Endothelial cell (in vitro differentiated cells): ENCODE measurements at regions not wholly inside any gene's neighbourhood (a gene's known extent, or its start where the extent isn't known, plus 50 kb on each side); places are given as distances from the start of the nearest gene placed in this dataset.

Experiments used
- DNase-seq: peaks from one replicate; pipeline ENCODE4 v3.0.0; 2021; ENCODE audit warnings: low spot score
- H3K27ac Mint-ChIP-seq: one replicate; pipeline ENCODE4 v1.8.0; 2021; ENCODE audit warnings: mixed read lengths, inconsistent platforms; ENCODE audit not compliant: unreplicated experiment
- H3K27me3 Mint-ChIP-seq: one replicate; pipeline ENCODE4 v1.8.0; 2021; ENCODE audit warnings: mild to moderate bottlenecking, moderate library complexity, mixed read lengths, inconsistent platforms; ENCODE audit not compliant: unreplicated experiment
- H3K36me3 Mint-ChIP-seq: one replicate; pipeline ENCODE4 v1.8.0; 2021; ENCODE audit warnings: mild to moderate bottlenecking, low read depth, mixed read lengths, inconsistent platforms; ENCODE audit not compliant: unreplicated experiment
- H3K4me1 Mint-ChIP-seq: one replicate; pipeline ENCODE4 v1.8.0; 2021; ENCODE audit warnings: mild to moderate bottlenecking, mixed read lengths, inconsistent platforms; ENCODE audit not compliant: unreplicated experiment
- H3K4me3 Mint-ChIP-seq: one replicate; pipeline ENCODE4 v1.8.0; 2021; ENCODE audit warnings: mild to moderate bottlenecking, mixed read lengths, inconsistent platforms; ENCODE audit not compliant: unreplicated experiment
- H3K9me3 Mint-ChIP-seq: one replicate; pipeline ENCODE4 v1.8.0; 2021; ENCODE audit warnings: mixed read lengths, inconsistent platforms; ENCODE audit not compliant: unreplicated experiment
- CTCF ChIP-seq: fragments of 200-600 bp; sonication (generic); IDR thresholded peaks from one replicate; pipeline ENCODE4 v1.5.0; 2021; ENCODE audit warnings: antibody characterized with exemption; ENCODE audit not compliant: unreplicated experiment

GRCh38 chr1:185534801-185535200 lies 199.4 kb upstream of the HMCN1 start:
- peaks cover 14% of the 10 kb centered on the region for H3K4me1 Mint-ChIP-seq
- no peak for TF ChIP-seq CTCF
- no peak for DNase-seq

GRCh38 chr1:185533596-185533995 lies 200.6 kb upstream of the HMCN1 start:
- no peak overlapping the region for H3K27ac Mint-ChIP-seq
- DNase-seq = no peak
- no peak overlapping the region for H3K4me3 Mint-ChIP-seq
- no peak for TF ChIP-seq CTCF
- H3K9me3 Mint-ChIP-seq = no peaks in the 10 kb centered on the region
- H3K4me1 Mint-ChIP-seq = peaks cover 13% of the 10 kb centered on the region
- no peaks in the 10 kb centered on the region for H3K36me3 Mint-ChIP-seq
- no peaks in the 10 kb centered on the region for H3K27me3 Mint-ChIP-seq

More at GRCh38 chr1:185534801-185535200, 199.4 kb upstream of the HMCN1 start:
- Mint-ChIP-seq H3K27ac (no peak overlapping the region), H3K4me3 (no peak overlapping the region), H3K27me3 (no peaks in the 10 kb centered on the region), H3K36me3 (no peaks in the 10 kb centered on the region), H3K9me3 (no peaks in the 10 kb centered on the region)

- peaks cover 11% of the 10 kb centered on the region for H3K4me1 Mint-ChIP-seq
- H3K27ac Mint-ChIP-seq = no peak overlapping the region
- no peaks in the 10 kb centered on the region for H3K9me3 Mint-ChIP-seq
- H3K36me3 Mint-ChIP-seq = no peaks in the 10 kb centered on the region
- no peak overlapping the region for H3K4me3 Mint-ChIP-seq
- H3K27me3 Mint-ChIP-seq = no peaks in the 10 kb centered on the region
- DNase-seq = no peak
- no peak for TF ChIP-seq CTCF
Measured at GRCh38 chr1:185532856-185533255, 201.3 kb upstream of the HMCN1 start.

- DNase-seq = no peak
- Mint-ChIP-seq H3K9me3 (no peaks in the 10 kb centered on the region), H3K36me3 (no peaks in the 10 kb centered on the region), H3K4me3 (no peak overlapping the region), H3K4me1 (peaks cover 1% of the 10 kb centered on the region), H3K27ac (no peak overlapping the region), H3K27me3 (no peaks in the 10 kb centered on the region)
- TF ChIP-seq CTCF = no peak
Measured at GRCh38 chr1:185531838-185532237, 202.4 kb upstream of the HMCN1 start.

- Mint-ChIP-seq H3K4me1 (no peaks in the 10 kb centered on the region), H3K9me3 (no peaks in the 10 kb centered on the region), H3K4me3 (no peak overlapping the region), H3K27ac (no peak overlapping the region), H3K36me3 (no peaks in the 10 kb centered on the region), H3K27me3 (no peaks in the 10 kb centered on the region)
- no peak for DNase-seq
- no peak for TF ChIP-seq CTCF
Measured at GRCh38 chr1:185530215-185530614, 204.0 kb upstream of the HMCN1 start.
